HG03469 (cell line): ENCODE measurements at regions not wholly inside any gene's neighbourhood (a gene's known extent, or its start where the extent isn't known, plus 50 kb on each side); places are given as distances from the start of the nearest gene placed in this dataset.

Experiments used
- ATAC-seq: cut with Tn5 transposase; IDR thresholded peaks from one replicate; pipeline ENCODE4 v1.9.1; 2021; ENCODE audit warnings: mild to moderate bottlenecking, moderate library complexity, moderate number of reproducible peaks; ENCODE audit not compliant: unreplicated experiment

- peak; percentile 39 for ATAC-seq
Observed at GRCh38 chr19:27793128-27793643, 1419.8 kb downstream of the UQCRFS1 start.

- no peak for ATAC-seq
Observed at GRCh38 chr19:27792576-27793127, 1420.3 kb downstream of the UQCRFS1 start.

- ATAC-seq, result no peak
Observed at GRCh38 chr19:27780367-27781075, 1432.4 kb downstream of the UQCRFS1 start.

- peak; percentile 60 for ATAC-seq
Observed at GRCh38 chr19:27779954-27780353, 1433.0 kb downstream of the UQCRFS1 start.

GRCh38 chr19:27777726-27778125 is 1435.2 kb downstream of the UQCRFS1 start:
- ATAC-seq, result no peak

- ATAC-seq, result no peak
Observed at GRCh38 chr19:27777242-27777641, 1435.7 kb downstream of the UQCRFS1 start.

- no peak for ATAC-seq
Observed at GRCh38 chr19:27776524-27776923, 1436.4 kb downstream of the UQCRFS1 start.

GRCh38 chr19:27776020-27776419 is 1436.9 kb downstream of the UQCRFS1 start:
- no peak for ATAC-seq

- no peak for ATAC-seq
Observed at GRCh38 chr19:27775395-27775794, 1437.6 kb downstream of the UQCRFS1 start.

GRCh38 chr19:27774827-27775226 is 1438.1 kb downstream of the UQCRFS1 start:
- ATAC-seq, result no peak

GRCh38 chr19:27774337-27774736 is 1438.6 kb downstream of the UQCRFS1 start:
- ATAC-seq, result no peak

GRCh38 chr19:27773318-27774094 is 1439.4 kb downstream of the UQCRFS1 start:
- no peak for ATAC-seq

GRCh38 chr19:27772059-27772458 is 1440.9 kb downstream of the UQCRFS1 start:
- ATAC-seq, result no peak

GRCh38 chr19:27770095-27770494 is 1442.9 kb downstream of the UQCRFS1 start:
- no peak for ATAC-seq

- no peak for ATAC-seq
Observed at GRCh38 chr19:27767234-27767633, 1445.7 kb downstream of the UQCRFS1 start.

GRCh38 chr19:27765912-27766725 is 1446.8 kb downstream of the UQCRFS1 start:
- no peak for ATAC-seq

- ATAC-seq, result no peak
Observed at GRCh38 chr19:27765397-27765796, 1447.6 kb downstream of the UQCRFS1 start.

- no peak for ATAC-seq
Observed at GRCh38 chr19:27764186-27764804, 1448.7 kb downstream of the UQCRFS1 start.

GRCh38 chr19:27762933-27763332 is 1450.0 kb downstream of the UQCRFS1 start:
- no peak for ATAC-seq

- no peak for ATAC-seq
Observed at GRCh38 chr19:27759896-27760295, 1453.1 kb downstream of the UQCRFS1 start.
